Uterus (tissue), 3 donors: ENCODE measurements at regions not wholly inside any gene's neighbourhood (a gene's known extent, or its start where the extent isn't known, plus 50 kb on each side); places are given as distances from the start of the nearest gene placed in this dataset.

ENCODE experiments used
- DNase-seq, 2 donors: peaks; one replicate each; pipeline ENCODE4 v3.0.0-alpha.2; 2019 to 2020
- H3K27ac ChIP-seq, 2 donors: fragments of 200-600 bp; sonication (generic); 1 replicate in 1 of 2; 2 replicates in 1 of 2; pipeline ENCODE4 v1.5.1; 2016 to 2018
- H3K27me3 ChIP-seq, 2 donors: fragments of 200-600 bp; sonication (generic); one replicate each; pipeline ENCODE4 v1.5.1; 2018 to 2019; ENCODE audit warnings: control low read depth in 1 of 2
- H3K36me3 ChIP-seq, 2 donors: fragments of 200-600 bp; sonication (generic); one replicate each; pipeline ENCODE4 v1.5.1; 2019; ENCODE audit warnings: control low read depth in 1 of 2
- H3K4me1 ChIP-seq, 2 donors: fragments of 200-600 bp; sonication (generic); one replicate each; pipeline ENCODE4 v1.5.1; 2018 to 2019; ENCODE audit warnings: control low read depth in 1 of 2
- H3K4me3 ChIP-seq, 2 donors: fragments of 200-600 bp; sonication (generic); 1 replicate in 1 of 2; 2 replicates in 1 of 2; pipeline ENCODE4 v1.5.1; 2018 to 2019; ENCODE audit warnings: mild to moderate bottlenecking in 1 of 2
- H3K9me3 ChIP-seq, 2 donors: fragments of 200-600 bp; sonication (generic); one replicate each; pipeline ENCODE4 v1.5.1; 2019; ENCODE audit warnings: control low read depth in 1 of 2
- POLR2A ChIP-seq, 2 donors: fragments of 450-650 bp; IDR thresholded peaks; one replicate each; pipeline ENCODE4 v1.6.1; 2016; ENCODE audit warnings: antibody characterized with exemption in 2 of 2, mild to moderate bottlenecking in 1 of 2, moderate library complexity in 1 of 2
- intact Hi-C: fragments of 100-400 bp; cut with DNase I; formaldehyde crosslinking; loops from one replicate; pipeline ENCODE4 v1.15.1; 2023; ENCODE audit warnings: low total_unique reads
- TF ChIP-seq, protein P1 (sequence below), 4 experiments: fragments of 200-600 bp in 2 of 4; fragments of 450-650 bp in 2 of 4; sonication (generic) in 2 of 4; IDR thresholded peaks; one replicate each; pipeline ENCODE4 v1.5.1; 2016 to 2019; ENCODE audit warnings: antibody characterized with exemption in 4 of 4, mild to moderate bottlenecking in 2 of 4, moderate library complexity in 1 of 4
- donor health status: DM: yes; HTN: yes; CAD: no.

DNA sequence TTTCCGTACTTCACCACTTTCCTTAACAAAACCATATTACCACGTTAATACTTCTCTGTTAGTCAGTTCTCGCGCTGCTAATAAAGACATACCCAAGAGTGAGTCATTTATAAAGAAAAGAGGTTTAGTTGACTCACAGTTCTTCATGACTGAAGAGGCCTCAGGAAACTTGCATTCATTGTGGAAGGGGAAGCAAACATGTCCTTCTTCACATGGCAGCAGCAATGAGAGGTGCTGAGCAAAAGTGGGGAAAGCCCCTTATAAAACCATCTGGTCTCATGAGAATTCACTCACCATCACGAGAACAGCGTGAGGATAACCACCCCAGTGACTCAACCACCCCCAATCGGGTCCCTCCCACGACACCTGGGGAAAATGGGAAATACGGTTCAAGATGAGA is 289.8 kb upstream of the CLNK start:
- Histone ChIP-seq H3K4me1 (no peaks in the 10 kb centered on the region), H3K27me3 (no peaks in the 10 kb centered on the region), H3K4me3 (no peak overlapping the region), H3K27ac (no peak overlapping the region), H3K36me3 (no peaks in the 10 kb centered on the region), H3K9me3 (no peaks in the 10 kb centered on the region)
- intact Hi-C loops: no loop called here
- TF ChIP-seq POLR2A (IDR thresholded peaks at IDR 0.05): no peak
- TF ChIP-seq, protein P1, sequence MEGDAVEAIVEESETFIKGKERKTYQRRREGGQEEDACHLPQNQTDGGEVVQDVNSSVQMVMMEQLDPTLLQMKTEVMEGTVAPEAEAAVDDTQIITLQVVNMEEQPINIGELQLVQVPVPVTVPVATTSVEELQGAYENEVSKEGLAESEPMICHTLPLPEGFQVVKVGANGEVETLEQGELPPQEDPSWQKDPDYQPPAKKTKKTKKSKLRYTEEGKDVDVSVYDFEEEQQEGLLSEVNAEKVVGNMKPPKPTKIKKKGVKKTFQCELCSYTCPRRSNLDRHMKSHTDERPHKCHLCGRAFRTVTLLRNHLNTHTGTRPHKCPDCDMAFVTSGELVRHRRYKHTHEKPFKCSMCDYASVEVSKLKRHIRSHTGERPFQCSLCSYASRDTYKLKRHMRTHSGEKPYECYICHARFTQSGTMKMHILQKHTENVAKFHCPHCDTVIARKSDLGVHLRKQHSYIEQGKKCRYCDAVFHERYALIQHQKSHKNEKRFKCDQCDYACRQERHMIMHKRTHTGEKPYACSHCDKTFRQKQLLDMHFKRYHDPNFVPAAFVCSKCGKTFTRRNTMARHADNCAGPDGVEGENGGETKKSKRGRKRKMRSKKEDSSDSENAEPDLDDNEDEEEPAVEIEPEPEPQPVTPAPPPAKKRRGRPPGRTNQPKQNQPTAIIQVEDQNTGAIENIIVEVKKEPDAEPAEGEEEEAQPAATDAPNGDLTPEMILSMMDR (IDR thresholded peaks at IDR 0.05): no peak
- DNase-seq: no peak

DNA sequence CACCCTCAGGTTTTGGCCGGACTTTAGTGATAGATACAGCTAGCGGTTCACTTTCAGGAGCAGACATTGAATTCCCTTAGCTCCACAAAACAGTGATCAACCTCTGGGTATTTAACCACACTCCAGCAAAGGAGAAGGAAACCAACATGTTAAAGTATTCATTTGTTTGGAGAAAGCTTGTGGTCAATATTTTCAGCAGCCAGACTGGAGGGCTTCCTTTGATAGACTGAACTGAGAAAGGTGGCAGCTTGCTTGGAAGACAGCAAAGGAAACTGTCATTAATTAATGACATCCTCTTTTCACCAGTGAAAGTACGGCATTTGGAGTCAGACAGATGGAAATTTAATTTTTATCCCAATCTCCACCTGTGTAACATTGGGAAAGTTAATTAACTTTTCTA is 289.1 kb upstream of the CLNK start:
- intact Hi-C loops: no loop called here
- no peak for TF ChIP-seq POLR2A (IDR thresholded peaks at IDR 0.05)
- TF ChIP-seq, protein P1 (IDR thresholded peaks at IDR 0.05): no peak

DNA sequence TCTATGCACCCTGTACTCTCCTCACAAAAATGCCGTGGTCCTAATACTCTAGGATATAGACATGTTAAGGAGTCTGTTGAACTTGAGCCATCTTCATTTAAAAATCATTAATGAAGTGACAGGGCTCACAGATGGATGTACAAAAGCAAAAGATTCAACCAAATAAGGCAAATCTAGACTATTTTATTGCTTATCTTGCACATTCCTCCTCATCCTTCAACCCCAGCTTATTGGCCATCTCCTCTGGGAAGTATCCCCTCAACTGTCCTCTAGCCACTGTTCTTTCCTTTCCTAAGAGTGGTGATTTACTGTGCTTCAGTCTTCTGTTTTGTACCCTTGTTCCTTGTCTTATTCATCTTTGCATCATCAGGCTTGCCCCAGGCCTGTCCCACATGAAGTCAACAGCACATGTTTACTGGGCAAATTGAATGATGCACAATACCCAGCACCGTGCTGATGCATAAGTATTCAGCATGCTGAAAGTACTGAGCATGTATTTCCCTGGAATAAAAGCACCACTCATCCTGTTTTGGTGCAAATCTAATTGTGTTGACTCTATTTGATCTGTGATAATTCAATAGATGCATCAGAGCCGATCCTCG is 287.3 kb upstream of the CLNK start:
- no peaks in the 10 kb centered on the region for H3K9me3 ChIP-seq
- H3K27ac ChIP-seq: no peak overlapping the region
- intact Hi-C loops: no loop called here

More for the DNA sequence above, 289.1 kb upstream of the CLNK start:
- H3K27me3 ChIP-seq: no peaks in the 10 kb centered on the region
- no peak for DNase-seq
- no peak overlapping the region for H3K4me3 ChIP-seq
- H3K9me3 ChIP-seq: no peaks in the 10 kb centered on the region
- no peaks in the 10 kb centered on the region for H3K4me1 ChIP-seq
- no peak overlapping the region for H3K27ac ChIP-seq
- no peaks in the 10 kb centered on the region for H3K36me3 ChIP-seq

DNA sequence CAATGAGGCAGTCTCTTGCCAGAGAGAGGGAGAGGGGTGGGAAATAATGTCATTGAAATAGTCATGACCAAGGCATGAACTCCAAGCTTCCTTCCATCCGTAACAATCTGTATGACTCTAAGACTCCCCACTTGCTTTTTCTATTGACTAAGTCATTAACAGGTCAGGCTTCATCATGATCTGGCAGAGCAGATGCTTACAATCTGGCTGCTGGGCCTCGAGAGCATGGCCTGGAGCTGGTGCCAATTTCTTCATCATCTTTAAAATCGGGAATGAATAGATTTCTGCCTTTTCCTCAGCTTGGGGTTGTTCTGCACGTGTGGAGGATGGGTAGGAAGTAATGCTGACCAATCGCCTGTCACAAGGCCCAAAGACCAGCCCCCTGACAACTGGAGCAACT is 280.6 kb upstream of the CLNK start:
- Histone ChIP-seq H3K27ac (no peak overlapping the region), H3K4me1 (no peaks in the 10 kb centered on the region), H3K4me3 (no peak overlapping the region), H3K27me3 (no peaks in the 10 kb centered on the region), H3K9me3 (no peaks in the 10 kb centered on the region), H3K36me3 (no peaks in the 10 kb centered on the region)
- no peak for DNase-seq
- TF ChIP-seq, protein P1 (IDR thresholded peaks at IDR 0.05): no peak
- no peak for TF ChIP-seq POLR2A (IDR thresholded peaks at IDR 0.05)
- intact Hi-C loops: no loop called here

More for the DNA sequence above, 287.3 kb upstream of the CLNK start:
- no peaks in the 10 kb centered on the region for H3K27me3 ChIP-seq
- H3K36me3 ChIP-seq: no peaks in the 10 kb centered on the region
- no peak overlapping the region for H3K4me3 ChIP-seq
- TF ChIP-seq, protein P1 (IDR thresholded peaks at IDR 0.05): no peak
- no peak for TF ChIP-seq POLR2A (IDR thresholded peaks at IDR 0.05)
- H3K4me1 ChIP-seq: no peaks in the 10 kb centered on the region
- no peak for DNase-seq

DNA sequence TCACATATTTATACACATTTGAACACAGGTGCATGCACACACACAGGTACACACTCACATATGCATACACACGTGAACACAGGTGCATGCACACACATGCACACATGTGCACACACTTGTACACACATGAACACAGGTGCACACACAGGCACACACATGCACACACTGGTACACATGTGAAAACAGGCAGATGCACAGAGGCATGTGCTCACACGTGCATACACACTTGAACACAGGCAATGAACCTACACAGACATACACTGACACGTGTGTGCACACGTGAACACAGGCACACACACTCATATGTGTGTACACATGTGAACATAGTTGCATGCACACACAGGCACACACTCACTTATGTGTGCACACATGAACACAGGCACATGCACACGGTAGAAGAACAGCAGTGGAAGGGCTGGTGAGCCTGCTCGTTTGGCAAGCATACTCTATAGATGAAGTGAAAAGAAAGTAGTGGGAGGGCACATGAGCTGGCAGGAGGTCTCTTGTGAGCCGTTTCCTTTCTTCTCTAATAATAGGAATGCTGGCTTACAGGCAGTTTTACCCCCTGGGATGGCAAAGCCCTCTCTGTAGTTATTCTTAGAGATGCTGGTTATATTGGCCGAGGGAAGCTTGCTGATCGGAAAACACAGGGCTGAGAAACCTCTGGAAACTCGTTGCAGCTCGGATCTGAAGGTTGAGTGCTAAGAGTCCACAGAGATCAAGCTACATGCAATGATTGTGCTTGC is 279.6 kb upstream of the CLNK start:
- no peaks in the 10 kb centered on the region for H3K4me1 ChIP-seq
- H3K27ac ChIP-seq: no peak overlapping the region
- TF ChIP-seq POLR2A (IDR thresholded peaks at IDR 0.05): no peak
- TF ChIP-seq, protein P1 (IDR thresholded peaks at IDR 0.05): no peak
- H3K27me3 ChIP-seq: no peaks in the 10 kb centered on the region
- intact Hi-C loops: no loop called here
- no peaks in the 10 kb centered on the region for H3K9me3 ChIP-seq
- DNase-seq: no peak
- no peaks in the 10 kb centered on the region for H3K36me3 ChIP-seq
- no peak overlapping the region for H3K4me3 ChIP-seq
